Mesenchymal stem cell (in vitro differentiated cells and primary cell): ENCODE measurements at regions not wholly inside any gene's neighbourhood (a gene's known extent, or its start where the extent isn't known, plus 50 kb on each side); places are given as distances from the start of the nearest gene placed in this dataset.

Source experiments
- DNase-seq: peaks from one replicate; pipeline ENCODE4 v3.0.0-alpha.2; 2013
- H2AFZ ChIP-seq: one replicate; pipeline ENCODE4 v1.6.1; 2013; ENCODE audit warnings: low read depth, mild to moderate bottlenecking, control low read depth, inconsistent platforms, low read length, moderate library complexity
- H2AK5ac ChIP-seq: 2 replicates; pipeline ENCODE4 v1.6.1; 2013; ENCODE audit warnings: low read length, moderate library complexity, mild to moderate bottlenecking, inconsistent platforms; ENCODE audit not compliant: severe bottlenecking
- H2BK120ac ChIP-seq: one replicate; pipeline ENCODE4 v1.6.1; 2013; ENCODE audit warnings: low read depth, mild to moderate bottlenecking, inconsistent platforms, low read length, moderate library complexity
- H2BK12ac ChIP-seq, 2 experiments: one replicate each; pipeline ENCODE4 v1.6.1; 2013; ENCODE audit warnings: inconsistent platforms in 2 of 2, low read length in 2 of 2, mild to moderate bottlenecking in 2 of 2, moderate library complexity in 2 of 2, control low read depth in 1 of 2
- H2BK15ac ChIP-seq: one replicate; pipeline ENCODE4 v1.6.1; 2013; ENCODE audit warnings: mild to moderate bottlenecking, low read depth, inconsistent platforms; ENCODE audit not compliant: poor library complexity, severe bottlenecking
- H2BK5ac ChIP-seq: 2 replicates; pipeline ENCODE4 v1.6.1; 2013; ENCODE audit warnings: low read depth, mild to moderate bottlenecking, low read length, control low read depth, inconsistent platforms; ENCODE audit not compliant: poor library complexity, severe bottlenecking
- H3K14ac ChIP-seq, 2 experiments: one replicate each; pipeline ENCODE4 v1.6.1; 2013; ENCODE audit warnings: inconsistent platforms in 2 of 2, low read length in 2 of 2, control low read depth in 1 of 2, mild to moderate bottlenecking in 1 of 2, moderate library complexity in 1 of 2
- H3K18ac ChIP-seq, 2 experiments: one replicate each; pipeline ENCODE4 v1.6.1; 2013; ENCODE audit warnings: inconsistent platforms in 2 of 2, low read length in 2 of 2, control low read depth in 1 of 2, low read depth in 1 of 2, mild to moderate bottlenecking in 1 of 2
- H3K23ac ChIP-seq, 2 experiments: one replicate each; pipeline ENCODE4 v1.6.1; 2013; ENCODE audit warnings: inconsistent platforms in 2 of 2, low read length in 2 of 2, mild to moderate bottlenecking in 2 of 2, moderate library complexity in 2 of 2, control low read depth in 1 of 2
- H3K27ac ChIP-seq: 2 replicates; pipeline ENCODE4 v1.5.1; 2013; ENCODE audit warnings: mild to moderate bottlenecking, moderate library complexity, low read length, control low read depth, inconsistent platforms; ENCODE audit not compliant: poor library complexity, severe bottlenecking
- H3K27me3 ChIP-seq, 2 experiments: 2 replicates each; pipeline versions ENCODE4 v1.6.1 to v1.7.0; 2013; ENCODE audit warnings: low read length in 2 of 2, mild to moderate bottlenecking in 2 of 2, moderate library complexity in 2 of 2, control low read depth in 1 of 2, inconsistent platforms in 1 of 2; ENCODE audit not compliant: control insufficient read depth in 1 of 2, insufficient read depth in 1 of 2
- H3K36me3 ChIP-seq, 2 experiments: 2 replicates each; pipeline versions ENCODE4 v1.6.1 to v1.7.0; 2013; ENCODE audit warnings: low read length in 2 of 2, control low read depth in 1 of 2, inconsistent platforms in 1 of 2, low read depth in 1 of 2, mild to moderate bottlenecking in 1 of 2; ENCODE audit not compliant: insufficient read depth in 2 of 2, control insufficient read depth in 1 of 2
- H3K4ac ChIP-seq, 2 experiments: one replicate each; pipeline ENCODE4 v1.6.1; 2013; ENCODE audit warnings: inconsistent platforms in 2 of 2, low read length in 2 of 2, mild to moderate bottlenecking in 2 of 2, moderate library complexity in 2 of 2, control low read depth in 1 of 2, low read depth in 1 of 2
- H3K4me1 ChIP-seq: 2 replicates; pipeline ENCODE4 v1.6.1; 2013; ENCODE audit warnings: low read depth, low read length, control low read depth; ENCODE audit not compliant: control insufficient read depth, insufficient read depth
- H3K4me2 ChIP-seq: 2 replicates; pipeline ENCODE4 v1.6.1; 2013; ENCODE audit warnings: low read length, mild to moderate bottlenecking, inconsistent platforms; ENCODE audit not compliant: poor library complexity, severe bottlenecking
- H3K4me3 ChIP-seq, 2 experiments: 2 replicates each; pipeline versions ENCODE4 v1.5.1 to v1.7.0; 2013; ENCODE audit warnings: low read length in 2 of 2, mild to moderate bottlenecking in 2 of 2, control low read depth in 1 of 2, low read depth in 1 of 2; ENCODE audit not compliant: insufficient read depth in 1 of 2
- H3K79me1 ChIP-seq: replicated peaks from 2 replicates; pipeline ENCODE4 v1.6.1; 2013; ENCODE audit warnings: mild to moderate bottlenecking, control low read depth, low read length, inconsistent platforms; ENCODE audit not compliant: poor library complexity, severe bottlenecking
- H3K9ac ChIP-seq: 2 replicates; pipeline ENCODE4 v1.7.0; 2013; ENCODE audit warnings: mild to moderate bottlenecking, low read length, moderate library complexity
- H3K9me3 ChIP-seq: 2 replicates; pipeline ENCODE4 v1.7.0; 2013; ENCODE audit warnings: mild to moderate bottlenecking, low read length; ENCODE audit not compliant: control insufficient read depth
- H4K8ac ChIP-seq: one replicate; pipeline ENCODE4 v1.6.1; 2013; ENCODE audit warnings: inconsistent platforms, mild to moderate bottlenecking, low read length, moderate library complexity
- H4K91ac ChIP-seq: one replicate; pipeline ENCODE4 v1.6.1; 2013; ENCODE audit warnings: mild to moderate bottlenecking, low read length, inconsistent platforms
- WGBS: methylation state at CpG from one replicate; pipeline ENCODE4 v1.1.7; 2013; ENCODE audit warnings: mixed read lengths; 5-methylcytosine and 5-hydroxymethylcytosine counted together

GRCh38 chr15:79592126-79592525, 160.0 kb downstream of the MINAR1 start:
- H3K18ac ChIP-seq = no peak overlapping the region
- H2BK12ac ChIP-seq = no peak overlapping the region
- H3K4me2 ChIP-seq = no peak overlapping the region
- no peak overlapping the region for H3K27ac ChIP-seq
- H3K4me3 ChIP-seq = no peak overlapping the region
- H3K14ac ChIP-seq = no peak overlapping the region
- peaks cover 9 to 11% of the 10 kb centered on the region in 2 experiments for H3K27me3 ChIP-seq
- 69% methylated on average over 6 of the region's 6 CpGs for WGBS
- H3K4me1 ChIP-seq = no peaks in the 10 kb centered on the region
- no peak overlapping the region for H4K91ac ChIP-seq
- no peak overlapping the region for H2AK5ac ChIP-seq
- no peak overlapping the region for H2BK5ac ChIP-seq
- no peaks in the 10 kb centered on the region for H3K79me1 ChIP-seq
- no peak overlapping the region for H3K4ac ChIP-seq
- no peak overlapping the region for H2BK120ac ChIP-seq
- no peak overlapping the region for H2AFZ ChIP-seq
- H3K23ac ChIP-seq = no peak overlapping the region
- H3K9me3 ChIP-seq = no peaks in the 10 kb centered on the region
- H4K8ac ChIP-seq = no peak overlapping the region
- H2BK15ac ChIP-seq = no peak overlapping the region
- no peak for DNase-seq
- H3K36me3 ChIP-seq = no peaks in the 10 kb centered on the region
- no peak overlapping the region for H3K9ac ChIP-seq

- Histone ChIP-seq H3K79me1 (no peaks in the 10 kb centered on the region), H2BK12ac (no peak overlapping the region), H4K8ac (no peak overlapping the region), H3K4me3 (no peak overlapping the region), H2AK5ac (no peak overlapping the region), H3K27me3 (peaks cover under 1 to 13% of the 10 kb centered on the region in 2 experiments), H2AFZ (no peak overlapping the region), H3K36me3 (no peaks in the 10 kb centered on the region), H3K27ac (no peak overlapping the region), H3K23ac (no peak overlapping the region), H3K4me2 (no peak overlapping the region), H3K14ac (no peak overlapping the region), H2BK5ac (no peak overlapping the region), H3K9me3 (no peaks in the 10 kb centered on the region), H3K4ac (no peak overlapping the region), H3K9ac (no peak overlapping the region), H3K18ac (no peak overlapping the region), H2BK120ac (no peak overlapping the region), H4K91ac (no peak overlapping the region), H3K4me1 (no peaks in the 10 kb centered on the region), H2BK15ac (no peak overlapping the region)
- 28% methylated on average over 2 of the region's 4 CpGs for WGBS
- DNase-seq = no peak
Measured at GRCh38 chr15:79593119-79593869, 161.2 kb downstream of the MINAR1 start.

DNA sequence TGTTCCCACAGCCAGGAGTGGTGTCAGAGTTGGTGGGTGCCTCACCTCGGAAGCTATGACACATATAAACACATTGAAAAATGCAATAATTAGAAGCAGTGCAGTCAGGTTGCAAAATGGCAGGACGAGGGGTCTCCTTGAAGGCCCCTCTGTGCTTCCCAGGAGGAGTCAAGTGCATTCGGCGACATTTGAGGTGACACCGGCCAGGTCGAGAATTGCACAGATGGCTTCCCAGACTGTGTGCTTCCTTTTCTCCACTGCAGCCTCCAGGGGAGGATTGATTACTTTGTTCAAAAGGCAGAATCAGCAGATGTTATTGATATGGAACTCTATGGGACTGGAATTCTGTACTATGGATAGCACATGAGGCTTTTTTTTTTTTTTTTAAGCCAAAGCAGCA, 163.2 kb downstream of the MINAR1 start:
- no peak overlapping the region for H3K9ac ChIP-seq
- no peak overlapping the region for H2AK5ac ChIP-seq
- no peak overlapping the region for H3K4ac ChIP-seq
- no peak overlapping the region for H3K4me3 ChIP-seq
- H2BK12ac ChIP-seq = no peak overlapping the region
- no peaks in the 10 kb centered on the region for H3K36me3 ChIP-seq
- H3K14ac ChIP-seq = no peak overlapping the region
- no peak overlapping the region for H3K18ac ChIP-seq
- DNase-seq = no peak
- no peak overlapping the region for H2BK120ac ChIP-seq
- no peak overlapping the region for H2BK5ac ChIP-seq
- 88% methylated on average over 6 of the region's 6 CpGs for WGBS
- H3K4me1 ChIP-seq = no peaks in the 10 kb centered on the region
- no peak overlapping the region for H2AFZ ChIP-seq
- H3K27me3 ChIP-seq = peaks cover 0 to 13% of the 10 kb centered on the region in 2 experiments
- H3K23ac ChIP-seq = no peak overlapping the region
- H3K79me1 ChIP-seq = no peaks in the 10 kb centered on the region
- no peak overlapping the region for H3K27ac ChIP-seq
- H2BK15ac ChIP-seq = no peak overlapping the region
- no peaks in the 10 kb centered on the region for H3K9me3 ChIP-seq
- H3K4me2 ChIP-seq = no peak overlapping the region
- no peak overlapping the region for H4K8ac ChIP-seq
- no peak overlapping the region for H4K91ac ChIP-seq

GRCh38 chr15:79595995-79596622, 164.0 kb downstream of the MINAR1 start:
- Histone ChIP-seq H3K9ac (no peak overlapping the region), H2AK5ac (no peak overlapping the region), H2AFZ (no peak overlapping the region), H2BK12ac (no peak overlapping the region), H2BK120ac (no peak overlapping the region), H4K8ac (no peak overlapping the region), H3K27me3 (peaks cover 0 to 13% of the 10 kb centered on the region in 2 experiments), H2BK5ac (no peak overlapping the region), H3K4me1 (no peaks in the 10 kb centered on the region), H3K14ac (no peak overlapping the region), H2BK15ac (no peak overlapping the region), H3K4me2 (no peak overlapping the region), H3K4ac (no peak overlapping the region), H3K18ac (no peak overlapping the region), H4K91ac (no peak overlapping the region), H3K36me3 (no peaks in the 10 kb centered on the region), H3K9me3 (no peaks in the 10 kb centered on the region), H3K23ac (no peak overlapping the region), H3K79me1 (no peaks in the 10 kb centered on the region), H3K27ac (no peak overlapping the region), H3K4me3 (no peak overlapping the region)
- peak; percentile 68 for DNase-seq
- WGBS = 18% methylated on average over 3 of the region's 4 CpGs
